ENCODE measurements at regions not wholly inside any gene's neighbourhood (a gene's known extent, or its start where the extent isn't known, plus 50 kb on each side); places are given as distances from the start of the nearest gene placed in this dataset.

GRCh38 chr14:50039734-50040400 is 76.5 kb downstream of the VCPKMT start:
- peak; percentile 85 to 91 for DNase-seq

GRCh38 chr14:50040401-50040775 is 76.0 kb downstream of the VCPKMT start:
- DNase-seq, result peak; percentile 67 to 68

GRCh38 chr14:50040895-50041465 is 75.4 kb downstream of the VCPKMT start:
- no peak for DNase-seq

GRCh38 chr14:50041980-50042379 is 74.4 kb downstream of the VCPKMT start:
- DNase-seq, result no peak

GRCh38 chr14:50044042-50044651 is 72.2 kb downstream of the VCPKMT start:
- peak; percentile 51 to 62 for DNase-seq

- peak; percentile 91 to 97 for DNase-seq
These were observed 71.2 kb downstream of the VCPKMT start for GRCh38 chr14:50045039-50045711.

- DNase-seq, result no peak
These were observed 70.5 kb downstream of the VCPKMT start for GRCh38 chr14:50045837-50046236.

GRCh38 chr14:50047274-50047676 is 69.1 kb downstream of the VCPKMT start:
- peak; percentile 68 to 79 for DNase-seq

GRCh38 chr14:50049093-50049492 is 67.3 kb downstream of the VCPKMT start:
- DNase-seq, result no peak

GRCh38 chr14:50049703-50050570 is 66.4 kb downstream of the VCPKMT start:
- DNase-seq, result no peak

- no peak for DNase-seq
These were observed 65.3 kb downstream of the VCPKMT start for GRCh38 chr14:50051106-50051505.

GRCh38 chr14:50051706-50052105 is 64.7 kb downstream of the VCPKMT start:
- no peak for DNase-seq

GRCh38 chr14:50052517-50052916 is 63.9 kb downstream of the VCPKMT start:
- DNase-seq, result no peak

GRCh38 chr14:50053935-50054334 is 62.4 kb downstream of the VCPKMT start:
- no peak for DNase-seq

- DNase-seq, result peak; percentile 75 to 84
These were observed 60.7 kb downstream of the VCPKMT start for GRCh38 chr14:50055461-50056228.

- peak in 1 of 2 donors; percentile 46 for DNase-seq
These were observed 59.9 kb downstream of the VCPKMT start for GRCh38 chr14:50056435-50056834.

- peak in 1 of 2 donors; percentile 14 for DNase-seq
These were observed 59.0 kb downstream of the VCPKMT start for GRCh38 chr14:50057331-50057730.

GRCh38 chr14:50058113-50058512 is 58.3 kb downstream of the VCPKMT start:
- no peak for DNase-seq

Measured in inflammatory macrophage (primary cell).